Spleen (tissue), 7 donors: ENCODE measurements at regions not wholly inside any gene's neighbourhood (a gene's known extent, or its start where the extent isn't known, plus 50 kb on each side); places are given as distances from the start of the nearest gene placed in this dataset.

Source experiments
- POLR2A ChIP-seq, 3 donors: fragments of 450-650 bp; IDR thresholded peaks; one replicate each; pipeline ENCODE4 v1.5.1; 2017; ENCODE audit warnings: antibody characterized with exemption in 3 of 3, mild to moderate bottlenecking in 1 of 3
- POLR2AphosphoS5 ChIP-seq, 3 donors: sonication (generic); formaldehyde crosslinking; IDR thresholded peaks; one replicate each; pipeline ENCODE4 v1.5.1; 2017; ENCODE audit warnings: antibody characterized with exemption in 3 of 3
- TF ChIP-seq, protein P1 (sequence below), 11 experiments: fragments of 200-600 bp in 7 of 11; fragments of 450-650 bp in 4 of 11; sonication (generic) in 4 of 11; IDR thresholded peaks in 8 of 11; conservative IDR thresholded peaks in 3 of 11; 1 replicate in 7 of 11; 2 replicates in 4 of 11; pipeline versions ENCODE4 v1.4.0 to v1.8.0; 2016 to 2021; ENCODE audit warnings: antibody characterized with exemption in 11 of 11, inconsistent platforms in 4 of 11, mild to moderate bottlenecking in 1 of 11
- donor health status: DM: no; HTN: no; CAD: no; lungs with moderate emphysema.
- donor health status: DM: no; HTN: no; CAD: no.
- donor health status: DM: no; HTN: no; CAD: no.

DNA sequence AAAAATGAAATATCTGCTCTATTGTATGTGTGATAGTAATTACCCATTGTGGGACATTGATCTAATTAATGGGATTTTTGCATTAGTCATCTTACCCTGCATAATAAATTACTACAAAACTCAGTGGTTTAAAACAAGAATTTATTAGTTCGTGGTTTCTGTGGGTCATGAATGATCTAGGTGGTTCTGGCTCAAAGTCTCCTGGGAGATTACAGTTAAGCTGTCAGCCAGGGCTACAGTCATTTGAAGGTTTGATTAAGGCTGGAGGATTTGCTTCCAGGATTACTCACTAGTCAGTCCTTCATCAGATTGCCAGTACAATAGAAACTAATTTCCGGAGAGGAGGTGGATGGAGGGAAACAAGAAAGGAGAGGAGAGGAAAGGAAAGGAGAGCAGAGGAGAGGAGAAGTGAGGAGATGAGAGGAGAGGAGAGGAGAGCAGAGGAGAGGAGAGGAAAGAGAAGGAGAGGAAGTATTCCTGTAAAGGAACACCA, 60.4 kb upstream of the TNFSF4 start:
- TF ChIP-seq, protein P1, sequence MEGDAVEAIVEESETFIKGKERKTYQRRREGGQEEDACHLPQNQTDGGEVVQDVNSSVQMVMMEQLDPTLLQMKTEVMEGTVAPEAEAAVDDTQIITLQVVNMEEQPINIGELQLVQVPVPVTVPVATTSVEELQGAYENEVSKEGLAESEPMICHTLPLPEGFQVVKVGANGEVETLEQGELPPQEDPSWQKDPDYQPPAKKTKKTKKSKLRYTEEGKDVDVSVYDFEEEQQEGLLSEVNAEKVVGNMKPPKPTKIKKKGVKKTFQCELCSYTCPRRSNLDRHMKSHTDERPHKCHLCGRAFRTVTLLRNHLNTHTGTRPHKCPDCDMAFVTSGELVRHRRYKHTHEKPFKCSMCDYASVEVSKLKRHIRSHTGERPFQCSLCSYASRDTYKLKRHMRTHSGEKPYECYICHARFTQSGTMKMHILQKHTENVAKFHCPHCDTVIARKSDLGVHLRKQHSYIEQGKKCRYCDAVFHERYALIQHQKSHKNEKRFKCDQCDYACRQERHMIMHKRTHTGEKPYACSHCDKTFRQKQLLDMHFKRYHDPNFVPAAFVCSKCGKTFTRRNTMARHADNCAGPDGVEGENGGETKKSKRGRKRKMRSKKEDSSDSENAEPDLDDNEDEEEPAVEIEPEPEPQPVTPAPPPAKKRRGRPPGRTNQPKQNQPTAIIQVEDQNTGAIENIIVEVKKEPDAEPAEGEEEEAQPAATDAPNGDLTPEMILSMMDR (IDR thresholded peaks at IDR 0.05 in 8 of 11, conservative IDR thresholded peaks at IDR 0.05 in 3 of 11): no peak
- TF ChIP-seq POLR2AphosphoS5 (IDR thresholded peaks at IDR 0.05) (no peak), POLR2A (IDR thresholded peaks at IDR 0.05) (no peak)
